Stomach (tissue), 8 donors: ENCODE measurements at regions not wholly inside any gene's neighbourhood (a gene's known extent, or its start where the extent isn't known, plus 50 kb on each side); places are given as distances from the start of the nearest gene placed in this dataset.

ENCODE experiments used
- DNase-seq, 2 donors: peaks; one replicate each; pipeline versions ENCODE4 v3.0.0 to v3.0.0-alpha.2; 2013 to 2019
- H3K27ac ChIP-seq, 5 donors: fragments of 200-600 bp in 4 of 5; sonication (generic) in 4 of 5; one replicate each; pipeline ENCODE4 v1.5.1; 2013 to 2019; ENCODE audit warnings: mild to moderate bottlenecking in 1 of 5, moderate library complexity in 1 of 5
- H3K27me3 ChIP-seq, 3 donors: fragments of 200-600 bp; sonication (generic); one replicate each; pipeline ENCODE4 v1.5.1; 2017 to 2019; ENCODE audit warnings: mixed run types in 1 of 3
- H3K36me3 ChIP-seq, 4 donors: fragments of 200-600 bp; sonication (generic); 1 replicate in 3 of 4; 2 replicates in 1 of 4; pipeline ENCODE4 v1.5.1; 2016 to 2019
- H3K4me1 ChIP-seq, 4 donors: fragments of 200-600 bp; sonication (generic); one replicate each; pipeline ENCODE4 v1.5.1; 2016 to 2019
- H3K4me3 ChIP-seq, 4 donors: fragments of 200-600 bp; sonication (generic) in 3 of 4; one replicate each; pipeline ENCODE4 v1.5.1; 2016 to 2019; ENCODE audit warnings: mild to moderate bottlenecking in 1 of 4
- H3K9me3 ChIP-seq, 4 donors: fragments of 200-600 bp; sonication (generic); one replicate each; pipeline ENCODE4 v1.5.1; 2016 to 2019
- EP300 ChIP-seq: sonication (generic); formaldehyde crosslinking; IDR thresholded peaks from one replicate; pipeline ENCODE4 v1.6.1; 2017; ENCODE audit warnings: antibody characterized with exemption
- POLR2A ChIP-seq, 4 donors: fragments of 450-650 bp; IDR thresholded peaks; one replicate each; pipeline ENCODE4 v1.6.1; 2016; ENCODE audit warnings: antibody characterized with exemption in 4 of 4, control low read depth in 2 of 4, mild to moderate bottlenecking in 1 of 4, moderate library complexity in 1 of 4
- POLR2AphosphoS5 ChIP-seq, 3 donors: sonication (generic); formaldehyde crosslinking; IDR thresholded peaks; one replicate each; pipeline ENCODE4 v1.6.1; 2016; ENCODE audit warnings: antibody characterized with exemption in 3 of 3
- WGBS, 5 donors: extraction: QIAGEN DNeasy Blood & Tissue Kit in 3 of 5; methylation state at CpG; one replicate each; pipeline versions ENCODE4 v1.1.5 to v1.1.7; 2013 to 2018; 5-methylcytosine and 5-hydroxymethylcytosine counted together
- intact Hi-C: fragments of 100-400 bp; cut with DNase I; formaldehyde crosslinking; loops from one replicate; pipeline ENCODE4 v1.15.1; 2023; ENCODE audit warnings: low total_unique reads
- TF ChIP-seq, protein P1 (sequence below), 7 experiments: fragments of 450-650 bp in 4 of 7; fragments of 200-600 bp in 3 of 7; sonication (generic) in 3 of 7; IDR thresholded peaks; one replicate each; pipeline ENCODE4 v1.5.1; 2016 to 2019; ENCODE audit warnings: antibody characterized with exemption in 7 of 7, control low read depth in 2 of 7, mild to moderate bottlenecking in 1 of 7
- donor health status: healthy with polysubstance abuse.
- donor health status: Bipolar disorder and iron deficiency.
- donor health status: healthy.

DNA sequence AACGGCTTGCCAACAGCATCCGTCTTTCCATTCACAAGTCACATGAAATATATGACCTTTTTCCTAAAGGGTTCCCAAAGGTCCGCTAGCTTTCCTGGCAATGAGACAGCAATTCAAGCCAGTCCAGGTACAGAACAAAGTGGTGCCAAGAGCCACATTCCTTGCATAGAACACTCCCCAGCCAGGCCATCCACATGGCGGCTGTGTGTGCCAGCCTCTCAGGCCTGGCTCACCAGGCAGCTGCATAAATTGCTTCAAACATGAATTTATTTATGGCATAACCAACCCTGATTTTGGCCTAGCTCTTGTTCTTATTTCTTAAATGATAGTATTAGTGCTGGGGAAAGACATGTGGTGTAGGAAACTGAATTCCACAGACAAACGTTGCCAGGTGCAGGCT is 63.7 kb upstream of the CREB5 start:
- H3K9me3 ChIP-seq = no peaks in the 10 kb centered on the region
- H3K27me3 ChIP-seq = peaks cover 0 to 8% (median 0%) of the 10 kb centered on the region in 3 donors
- H3K4me1 ChIP-seq = peaks cover 0 to 6% (median 2%) of the 10 kb centered on the region in 4 donors
- 25 to 64% (median 49%) methylated on average over 5 of the region's 5 CpGs for WGBS, 5 donors
- DNase-seq = peak in 1 of 2 donors; percentile 50
- H3K4me3 ChIP-seq = no peak overlapping the region
- no peaks in the 10 kb centered on the region for H3K36me3 ChIP-seq
- TF ChIP-seq EP300 = no peak
- no peak overlapping the region for H3K27ac ChIP-seq
- intact Hi-C loops = no loop called here

DNA sequence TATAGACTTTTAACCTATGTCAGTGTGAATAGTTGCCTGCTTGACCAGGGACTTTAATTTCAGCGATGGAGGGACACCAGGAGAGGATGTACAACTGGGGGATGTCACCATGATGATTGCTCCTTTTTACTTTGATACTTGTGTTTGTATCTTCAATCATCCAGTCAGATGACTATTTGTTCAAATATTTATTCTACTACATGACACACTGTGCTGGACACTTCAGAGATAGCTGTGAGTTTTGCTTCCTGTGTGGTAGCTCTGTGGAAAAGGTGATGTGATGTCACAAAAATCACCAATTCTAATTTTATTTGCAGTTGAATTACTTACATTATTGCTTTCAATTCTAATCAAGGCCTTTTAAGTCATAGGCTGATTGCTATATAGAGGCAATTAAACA is 62.7 kb upstream of the CREB5 start:
- no peaks in the 10 kb centered on the region for H3K36me3 ChIP-seq
- TF ChIP-seq, protein P1, sequence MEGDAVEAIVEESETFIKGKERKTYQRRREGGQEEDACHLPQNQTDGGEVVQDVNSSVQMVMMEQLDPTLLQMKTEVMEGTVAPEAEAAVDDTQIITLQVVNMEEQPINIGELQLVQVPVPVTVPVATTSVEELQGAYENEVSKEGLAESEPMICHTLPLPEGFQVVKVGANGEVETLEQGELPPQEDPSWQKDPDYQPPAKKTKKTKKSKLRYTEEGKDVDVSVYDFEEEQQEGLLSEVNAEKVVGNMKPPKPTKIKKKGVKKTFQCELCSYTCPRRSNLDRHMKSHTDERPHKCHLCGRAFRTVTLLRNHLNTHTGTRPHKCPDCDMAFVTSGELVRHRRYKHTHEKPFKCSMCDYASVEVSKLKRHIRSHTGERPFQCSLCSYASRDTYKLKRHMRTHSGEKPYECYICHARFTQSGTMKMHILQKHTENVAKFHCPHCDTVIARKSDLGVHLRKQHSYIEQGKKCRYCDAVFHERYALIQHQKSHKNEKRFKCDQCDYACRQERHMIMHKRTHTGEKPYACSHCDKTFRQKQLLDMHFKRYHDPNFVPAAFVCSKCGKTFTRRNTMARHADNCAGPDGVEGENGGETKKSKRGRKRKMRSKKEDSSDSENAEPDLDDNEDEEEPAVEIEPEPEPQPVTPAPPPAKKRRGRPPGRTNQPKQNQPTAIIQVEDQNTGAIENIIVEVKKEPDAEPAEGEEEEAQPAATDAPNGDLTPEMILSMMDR (IDR thresholded peaks at IDR 0.05) = no peak
- TF ChIP-seq POLR2A (IDR thresholded peaks at IDR 0.05) (no peak), EP300 (no peak), POLR2AphosphoS5 (IDR thresholded peaks at IDR 0.05) (no peak)
- no peak overlapping the region for H3K4me3 ChIP-seq
- H3K27ac ChIP-seq = no peak overlapping the region
- intact Hi-C loops = no loop called here
- peaks cover 0 to 8% (median 0%) of the 10 kb centered on the region in 3 donors for H3K27me3 ChIP-seq
- 36 to 96% (median 94%) methylated on average over 1 of the region's 1 CpG for WGBS, 5 donors
- H3K9me3 ChIP-seq = no peaks in the 10 kb centered on the region
- peaks cover 0 to 6% (median 2%) of the 10 kb centered on the region in 4 donors for H3K4me1 ChIP-seq
- DNase-seq = no peak

GRCh38 chr7:28350662-28351061 is 61.7 kb upstream of the CREB5 start:
- H3K4me1 ChIP-seq = peaks cover 0 to 6% (median 2%) of the 10 kb centered on the region in 4 donors
- peaks cover 0 to 8% (median 0%) of the 10 kb centered on the region in 3 donors for H3K27me3 ChIP-seq
- H3K36me3 ChIP-seq = no peaks in the 10 kb centered on the region
- intact Hi-C loops = no loop called here
- DNase-seq = no peak
- H3K9me3 ChIP-seq = no peaks in the 10 kb centered on the region
- no peak for TF ChIP-seq POLR2AphosphoS5 (IDR thresholded peaks at IDR 0.05)
- no peak for TF ChIP-seq POLR2A (IDR thresholded peaks at IDR 0.05)
- TF ChIP-seq EP300 = no peak
- TF ChIP-seq, protein P1 (IDR thresholded peaks at IDR 0.05) = no peak
- 63 to 79% (median 69%) methylated on average over 4 of the region's 4 CpGs for WGBS, 5 donors
- H3K27ac ChIP-seq = no peak overlapping the region
- no peak overlapping the region for H3K4me3 ChIP-seq

GRCh38 chr7:28351450-28351849 is 60.9 kb upstream of the CREB5 start:
- Histone ChIP-seq H3K27me3 (peaks cover 0 to 8% (median 0%) of the 10 kb centered on the region in 3 donors), H3K36me3 (no peaks in the 10 kb centered on the region), H3K4me1 (peaks cover 0 to 6% (median 2%) of the 10 kb centered on the region in 4 donors), H3K27ac (no peak overlapping the region), H3K9me3 (no peaks in the 10 kb centered on the region), H3K4me3 (no peak overlapping the region)
- TF ChIP-seq POLR2AphosphoS5 (IDR thresholded peaks at IDR 0.05) (no peak), POLR2A (IDR thresholded peaks at IDR 0.05) (no peak), EP300 (no peak)
- TF ChIP-seq, protein P1 (IDR thresholded peaks at IDR 0.05) = no peak
- WGBS, 5 donors = 64 to 86% (median 78%) methylated on average over 1 of the region's 1 CpG
- intact Hi-C loops = no loop called here
- no peak for DNase-seq

DNA sequence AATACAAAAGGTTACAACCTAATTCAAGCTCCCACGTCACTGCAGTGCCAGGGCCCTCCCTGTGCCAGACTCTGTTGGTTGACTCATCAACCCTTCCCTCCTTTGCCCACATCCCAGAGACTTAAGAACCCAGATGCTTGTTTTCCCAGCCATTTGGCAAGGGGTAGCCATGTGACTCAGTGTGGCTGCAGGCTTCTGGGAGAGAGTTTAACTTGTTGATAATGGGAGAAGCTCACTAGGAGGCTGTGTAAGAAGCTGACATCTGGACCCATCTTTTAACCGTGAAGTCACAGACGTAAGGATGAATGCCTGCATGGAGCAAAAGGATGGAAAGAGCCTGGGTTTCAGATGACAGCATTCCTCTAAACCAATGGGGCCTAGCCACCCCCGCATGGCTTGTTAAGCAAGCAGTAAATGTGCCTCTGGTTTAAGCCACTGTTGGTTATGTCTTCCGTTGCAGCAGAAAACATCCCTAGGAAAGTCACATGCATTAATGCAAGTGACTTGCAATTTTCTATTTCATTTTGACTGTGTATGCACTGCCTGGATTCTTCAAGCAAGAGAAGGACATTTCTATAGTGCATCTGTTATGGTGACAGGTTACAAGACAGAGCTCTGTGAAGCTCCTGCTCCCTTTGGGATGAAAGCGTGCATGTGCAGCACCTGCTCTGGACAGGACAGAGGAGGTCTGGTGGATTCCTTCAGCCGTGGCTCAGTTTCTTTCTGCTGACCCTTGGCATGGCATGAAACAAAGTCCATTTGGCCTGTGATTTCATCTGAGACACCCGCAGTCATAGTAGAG is 57.5 kb upstream of the CREB5 start:
- no peak overlapping the region for H3K27ac ChIP-seq
- no peak for DNase-seq

More for the DNA sequence above, 57.5 kb upstream of the CREB5 start:
- intact Hi-C loops = no loop called here
- H3K4me3 ChIP-seq = no peak overlapping the region
- H3K4me1 ChIP-seq = no peaks in the 10 kb centered on the region
- no peaks in the 10 kb centered on the region for H3K36me3 ChIP-seq
- 80 to 89% (median 86%) methylated on average over 8 of the region's 8 CpGs for WGBS, 5 donors
- TF ChIP-seq, protein P1 (IDR thresholded peaks at IDR 0.05) = no peak
- TF ChIP-seq EP300 = no peak
- TF ChIP-seq POLR2AphosphoS5 (IDR thresholded peaks at IDR 0.05) = no peak
- no peak for TF ChIP-seq POLR2A (IDR thresholded peaks at IDR 0.05)
- no peaks in the 10 kb centered on the region for H3K9me3 ChIP-seq
- peaks cover 0 to 15% (median 0%) of the 10 kb centered on the region in 3 donors for H3K27me3 ChIP-seq
